Loucy (cell line): ENCODE measurements at regions not wholly inside any gene's neighbourhood (a gene's known extent, or its start where the extent isn't known, plus 50 kb on each side); places are given as distances from the start of the nearest gene placed in this dataset.

ENCODE experiments used
- H2AFZ ChIP-seq: fragments of 200-600 bp; sonication (generic); 2 replicates; pipeline ENCODE4 v1.6.0; 2016; ENCODE audit warnings: antibody characterized with exemption, mild to moderate bottlenecking, low read length, moderate library complexity
- H3F3A ChIP-seq: fragments of 200-600 bp; 2 replicates; pipeline ENCODE4 v1.6.0; 2016; ENCODE audit warnings: antibody characterized with exemption, low read depth, mild to moderate bottlenecking
- H3K27me3 ChIP-seq: fragments of 200-600 bp; sonication (generic); 2 replicates; pipeline ENCODE4 v1.6.1; 2014; ENCODE audit warnings: low read length, mild to moderate bottlenecking; ENCODE audit not compliant: insufficient read depth, poor library complexity, severe bottlenecking
- H3K36me3 ChIP-seq: fragments of 200-600 bp; sonication (generic); 2 replicates; pipeline ENCODE4 v1.6.1; 2016; ENCODE audit warnings: low read length; ENCODE audit not compliant: insufficient read depth
- H3K4me1 ChIP-seq: fragments of 200-600 bp; sonication (generic); 2 replicates; pipeline ENCODE4 v1.5.1; 2014; ENCODE audit warnings: low read length, mild to moderate bottlenecking; ENCODE audit not compliant: insufficient read depth, poor library complexity, severe bottlenecking
- H3K4me2 ChIP-seq: fragments of 200-600 bp; sonication (generic); 2 replicates; pipeline ENCODE4 v1.6.0; 2014; ENCODE audit warnings: antibody characterized with exemption, low read length, low read depth, mild to moderate bottlenecking; ENCODE audit not compliant: poor library complexity, severe bottlenecking
- H3K4me3 ChIP-seq: fragments of 200-600 bp; sonication (generic); 2 replicates; pipeline ENCODE4 v1.5.1; 2014; ENCODE audit warnings: low read length, mild to moderate bottlenecking, mixed read lengths; ENCODE audit not compliant: poor library complexity, severe bottlenecking
- H3K79me2 ChIP-seq: fragments of 200-600 bp; sonication (generic); 2 replicates; pipeline ENCODE4 v1.6.1; 2014; ENCODE audit warnings: low read length; ENCODE audit not compliant: insufficient read depth
- H3K9ac ChIP-seq: fragments of 200-600 bp; sonication (generic); 2 replicates; pipeline ENCODE4 v1.6.0; 2014; ENCODE audit warnings: mild to moderate bottlenecking, low read depth, low read length, moderate library complexity; ENCODE audit not compliant: poor library complexity, severe bottlenecking
- H3K9me2 ChIP-seq: fragments of 200-600 bp; sonication (generic); replicated peaks from 2 replicates; pipeline ENCODE4 v1.6.1; 2016; ENCODE audit warnings: low read depth, low read length, mixed read lengths
- H3K9me3 ChIP-seq: fragments of 200-600 bp; sonication (generic); 2 replicates; pipeline ENCODE4 v1.6.1; 2014; ENCODE audit warnings: mild to moderate bottlenecking, antibody characterized with exemption, low read length, low read depth; ENCODE audit not compliant: insufficient read depth
- H4K20me1 ChIP-seq: fragments of 200-600 bp; sonication (generic); 2 replicates; pipeline ENCODE4 v1.6.0; 2014; ENCODE audit warnings: antibody characterized with exemption, low read length, mild to moderate bottlenecking; ENCODE audit not compliant: insufficient read depth, poor library complexity, severe bottlenecking
- CTCF ChIP-seq: fragments of 200-600 bp; sonication (generic); conservative IDR thresholded peaks from 2 replicates; pipeline ENCODE4 v1.5.1; 2014; ENCODE audit warnings: mild to moderate bottlenecking, antibody characterized with exemption, low read length
- EZH2phosphoT487 ChIP-seq: fragments of 200-600 bp; IDR thresholded peaks from 2 replicates; pipeline ENCODE4 v1.6.1; 2018; ENCODE audit warnings: antibody characterized with exemption, mild to moderate bottlenecking, moderate library complexity, borderline replicate concordance

DNA sequence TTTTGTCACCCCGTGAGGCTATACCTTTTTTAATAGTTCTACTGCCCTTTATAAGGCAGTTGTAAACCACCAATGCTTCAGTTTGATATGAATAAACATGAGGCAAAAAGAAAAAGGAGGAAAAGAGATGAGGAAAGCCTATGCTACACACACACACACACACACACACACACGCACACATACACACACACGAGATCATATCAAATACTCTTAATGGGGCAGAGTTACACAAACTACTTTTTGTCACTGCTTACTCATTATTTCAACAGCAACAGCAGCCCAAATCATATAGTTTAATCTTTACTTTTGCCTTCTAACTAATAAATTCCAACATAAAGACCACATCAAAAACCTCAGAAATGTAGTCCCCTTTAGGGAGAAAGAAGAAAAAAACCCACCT, 116.8 kb upstream of the PAM start:
- no peak overlapping the region for H2AFZ ChIP-seq

DNA sequence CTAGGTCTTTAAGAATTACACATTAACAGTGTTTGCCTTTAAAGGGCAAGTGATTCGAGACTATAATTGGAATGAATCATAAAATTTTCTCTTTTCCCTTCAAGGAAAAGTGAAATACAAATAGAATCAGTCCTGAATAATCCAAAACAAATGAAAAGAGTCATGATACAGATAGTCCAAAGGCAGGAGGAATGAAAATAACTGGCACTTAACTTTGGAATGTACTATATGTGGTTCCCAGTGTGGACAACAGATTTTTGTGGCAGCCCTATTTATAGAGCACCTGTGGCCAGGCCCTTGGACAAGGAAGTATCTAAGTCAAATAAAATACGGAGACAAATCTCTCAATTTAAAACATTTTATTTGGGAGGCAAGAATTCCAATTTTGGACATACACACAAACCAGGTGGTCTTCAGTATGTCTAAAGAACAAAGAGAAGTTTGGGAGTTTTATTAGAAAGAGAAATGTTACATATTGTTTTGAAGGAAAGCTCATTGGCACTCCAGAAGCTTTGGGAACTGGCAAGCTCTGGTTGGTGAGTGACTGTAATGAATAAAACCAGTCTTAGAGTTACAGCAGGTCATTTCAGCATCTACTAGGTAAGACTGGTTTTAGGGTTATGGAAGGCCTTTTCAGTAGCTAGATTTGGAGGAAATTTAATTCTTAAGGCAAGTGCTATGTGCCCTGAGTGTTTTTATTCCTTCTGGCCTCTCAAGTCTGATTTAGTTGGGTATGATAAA, 116.0 kb upstream of the PAM start:
- no peaks in the 10 kb centered on the region for H3K27me3 ChIP-seq
- no peaks in the 10 kb centered on the region for H3K36me3 ChIP-seq
- H3K4me1 ChIP-seq, result no peaks in the 10 kb centered on the region
- H4K20me1 ChIP-seq, result no peaks in the 10 kb centered on the region
- no peaks in the 10 kb centered on the region for H3F3A ChIP-seq
- no peak overlapping the region for H2AFZ ChIP-seq
- H3K4me2 ChIP-seq, result no peak overlapping the region
- no peaks in the 10 kb centered on the region for H3K9me3 ChIP-seq
- no peaks in the 10 kb centered on the region for H3K9me2 ChIP-seq
- H3K4me3 ChIP-seq, result no peak overlapping the region
- H3K79me2 ChIP-seq, result no peaks in the 10 kb centered on the region
- no peak overlapping the region for H3K9ac ChIP-seq
- TF ChIP-seq CTCF (no peak), EZH2phosphoT487 (no peak)

More for the DNA sequence above, 116.8 kb upstream of the PAM start:
- no peak for TF ChIP-seq EZH2phosphoT487
- no peak for TF ChIP-seq CTCF
- no peak overlapping the region for H3K4me2 ChIP-seq
- H3K79me2 ChIP-seq, result no peaks in the 10 kb centered on the region
- no peak overlapping the region for H3K4me3 ChIP-seq
- no peaks in the 10 kb centered on the region for H3F3A ChIP-seq
- H3K4me1 ChIP-seq, result no peaks in the 10 kb centered on the region
- H4K20me1 ChIP-seq, result no peaks in the 10 kb centered on the region
- no peaks in the 10 kb centered on the region for H3K9me2 ChIP-seq
- no peak overlapping the region for H3K9ac ChIP-seq
- no peaks in the 10 kb centered on the region for H3K9me3 ChIP-seq
- no peaks in the 10 kb centered on the region for H3K27me3 ChIP-seq
- no peaks in the 10 kb centered on the region for H3K36me3 ChIP-seq

DNA sequence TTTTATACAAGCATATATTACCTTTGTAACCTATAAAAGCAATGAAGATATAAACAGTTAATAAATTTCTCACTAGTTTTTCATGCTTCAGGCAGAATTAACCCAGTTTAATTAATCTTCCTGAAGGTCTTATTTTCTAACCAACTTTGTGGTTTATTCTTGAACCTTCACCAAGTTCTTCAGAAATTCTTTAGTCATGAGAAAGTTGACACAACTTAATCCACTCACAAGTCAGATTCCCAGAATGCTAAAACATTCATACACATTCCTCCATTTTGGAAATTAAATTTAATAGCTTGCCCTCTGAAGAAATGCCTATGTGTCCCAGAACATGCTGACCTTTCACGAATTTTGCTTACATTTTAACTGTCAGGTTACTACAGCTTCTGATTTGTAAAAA, 105.4 kb upstream of the PAM start:
- Histone ChIP-seq H3K9me2 (no peaks in the 10 kb centered on the region), H3K4me2 (no peak overlapping the region), H3K9me3 (no peaks in the 10 kb centered on the region), H4K20me1 (no peaks in the 10 kb centered on the region), H3K36me3 (no peaks in the 10 kb centered on the region), H3K4me1 (no peaks in the 10 kb centered on the region), H3K27me3 (no peaks in the 10 kb centered on the region), H2AFZ (no peak overlapping the region), H3K9ac (no peak overlapping the region), H3K4me3 (no peak overlapping the region), H3K79me2 (no peaks in the 10 kb centered on the region), H3F3A (no peaks in the 10 kb centered on the region)
- TF ChIP-seq EZH2phosphoT487 (no peak), CTCF (no peak)
